IMR-90 (cell line): ENCODE measurements at regions not wholly inside any gene's neighbourhood (a gene's known extent, or its start where the extent isn't known, plus 50 kb on each side); places are given as distances from the start of the nearest gene placed in this dataset.

Experiments
- ATAC-seq: fragments of 200-7000 bp; cut with Tn5 transposase; 2 replicates; pipeline ENCODE4 v1.9.1; 2020; ENCODE audit warnings: low read depth, mild to moderate bottlenecking, moderate library complexity
- BruUV-seq: library from RNA; stranded (reverse); fragments of 400-500 nt; replicated peaks from 2 replicates; lab custom pipeline; 2021; lab: Mats Ljungman, UMichigan
- CTCF ChIA-PET: fragments of 300-600 bp; formaldehyde crosslinking; extraction: SDS; loops from one replicate; lab custom pipeline; 2021; ENCODE audit warnings: antibody characterized with exemption; lab: Yijun Ruan, JAX
- POLR2A ChIA-PET: fragments of 300-600 bp; sonication (Branson Sonifier 250); formaldehyde crosslinking; loops from one replicate; lab custom pipeline; 2022; ENCODE audit warnings: antibody characterized with exemption; ENCODE audit not compliant: unreplicated experiment; lab: Charles Lee
- DNase-seq: peaks from one replicate; pipeline ENCODE4 v3.0.0; 2013
- H2AFZ ChIP-seq: replicated peaks from 2 replicates; pipeline ENCODE3; 2013; ENCODE audit warnings: low read length, mild to moderate bottlenecking; ENCODE audit not compliant: poor library complexity
- H2AK5ac ChIP-seq: 2 replicates; pipeline ENCODE4 v1.6.1; 2013; ENCODE audit warnings: low read depth, low read length, inconsistent platforms
- H2AK9ac ChIP-seq: replicated peaks from 2 replicates; pipeline ENCODE3; 2013; ENCODE audit warnings: mild to moderate bottlenecking, low read depth, low read length, moderate library complexity; ENCODE audit not compliant: poor library complexity
- H2BK120ac ChIP-seq: 2 replicates; pipeline ENCODE4 v1.6.1; 2013; ENCODE audit warnings: low read depth, low read length, inconsistent platforms
- H2BK15ac ChIP-seq: 3 replicates; pipeline ENCODE4 v1.6.1; 2013; ENCODE audit warnings: low read depth, low read length, inconsistent platforms
- H2BK20ac ChIP-seq: 2 replicates; pipeline ENCODE4 v1.6.1; 2013; ENCODE audit warnings: low read depth, mild to moderate bottlenecking, inconsistent platforms, low read length, moderate library complexity
- H2BK5ac ChIP-seq: 2 replicates; pipeline ENCODE4 v1.6.1; 2013; ENCODE audit warnings: mild to moderate bottlenecking, low read depth, low read length, inconsistent platforms; ENCODE audit not compliant: poor library complexity, severe bottlenecking
- H3K14ac ChIP-seq: replicated peaks from 2 replicates; pipeline ENCODE4 v1.6.1; 2013; ENCODE audit warnings: low read depth, low read length, inconsistent platforms
- H3K18ac ChIP-seq: 2 replicates; pipeline ENCODE4 v1.6.1; 2013; ENCODE audit warnings: low read depth, low read length, control low read depth
- H3K23ac ChIP-seq: 2 replicates; pipeline ENCODE4 v1.6.1; 2013; ENCODE audit warnings: low read depth, low read length, inconsistent platforms
- H3K27ac ChIP-seq: 2 replicates; pipeline ENCODE4 v1.5.1; 2013; ENCODE audit warnings: mild to moderate bottlenecking, control low read depth, low read length; ENCODE audit not compliant: insufficient read depth
- H3K27me3 ChIP-seq: 2 replicates; pipeline ENCODE4 v1.6.1; 2013; ENCODE audit warnings: low read length; ENCODE audit not compliant: control insufficient read depth, insufficient read depth
- H3K36me3 ChIP-seq: 2 replicates; pipeline ENCODE4 v1.6.1; 2013; ENCODE audit warnings: low read length, mixed read lengths; ENCODE audit not compliant: control insufficient read depth, insufficient read depth
- H3K4ac ChIP-seq: 2 replicates; pipeline ENCODE4 v1.6.1; 2013; ENCODE audit warnings: low read depth, low read length, inconsistent platforms
- H3K4me1 ChIP-seq: 2 replicates; pipeline ENCODE4 v1.6.1; 2013; ENCODE audit warnings: low read length, mixed read lengths; ENCODE audit not compliant: control insufficient read depth, insufficient read depth
- H3K4me2 ChIP-seq: 2 replicates; pipeline ENCODE4 v1.6.1; 2013; ENCODE audit warnings: low read depth, mild to moderate bottlenecking, control low read depth, low read length, moderate library complexity
- H3K4me3 ChIP-seq: 2 replicates; pipeline ENCODE4 v1.5.1; 2013; ENCODE audit warnings: low read depth, mild to moderate bottlenecking, control low read depth, low read length, moderate library complexity; ENCODE audit not compliant: insufficient read depth
- H3K56ac ChIP-seq: 2 replicates; pipeline ENCODE4 v1.6.1; 2013; ENCODE audit warnings: low read length, inconsistent platforms; ENCODE audit not compliant: insufficient read depth; ENCODE audit errors: extremely low read depth
- H3K79me1 ChIP-seq, 2 experiments: 2 replicates each; pipeline ENCODE4 v1.6.1; 2013; ENCODE audit warnings: low read length in 2 of 2, inconsistent platforms in 1 of 2, low read depth in 1 of 2
- H3K9ac ChIP-seq: 2 replicates; pipeline ENCODE4 v1.6.1; 2013; ENCODE audit warnings: low read depth, low read length, control low read depth
- H3K9me1 ChIP-seq: 2 replicates; pipeline ENCODE4 v1.6.1; 2013; ENCODE audit warnings: low read length, inconsistent platforms; ENCODE audit not compliant: insufficient read depth
- H3K9me3 ChIP-seq: 2 replicates; pipeline ENCODE4 v1.6.1; 2013; ENCODE audit warnings: low read length; ENCODE audit not compliant: control insufficient read depth, insufficient read depth
- H4K20me1 ChIP-seq: 2 replicates; pipeline ENCODE4 v1.6.1; 2013; ENCODE audit warnings: low read length, inconsistent platforms; ENCODE audit not compliant: insufficient read depth
- H4K5ac ChIP-seq: 2 replicates; pipeline ENCODE4 v1.6.1; 2013; ENCODE audit warnings: mild to moderate bottlenecking, low read depth, low read length, control low read depth
- H4K8ac ChIP-seq, 2 experiments: 2 replicates each; pipeline ENCODE4 v1.6.1; 2013; ENCODE audit warnings: low read depth in 2 of 2, low read length in 2 of 2, control low read depth in 1 of 2, inconsistent platforms in 1 of 2
- H4K91ac ChIP-seq: 2 replicates; pipeline ENCODE4 v1.6.1; 2013; ENCODE audit warnings: low read depth, low read length, inconsistent platforms; ENCODE audit not compliant: insufficient read depth
- CEBPB ChIP-seq: IDR thresholded peaks from 2 replicates; pipeline ENCODE4 v1.6.1; 2012; ENCODE audit warnings: low read depth, low read length, improper control_type of control experiment
- CHD1 ChIP-seq: IDR thresholded peaks from 2 replicates; pipeline ENCODE4 v1.6.1; 2012; ENCODE audit warnings: low read depth, low read length, improper control_type of control experiment
- FOS ChIP-seq: fragments of 150-350 bp; IDR thresholded peaks from 2 replicates; pipeline ENCODE4 v1.6.1; 2016; ENCODE audit warnings: low read depth, low read length
- MAFK ChIP-seq: IDR thresholded peaks from 2 replicates; pipeline ENCODE4 v1.6.1; 2012; ENCODE audit warnings: low read depth, low read length, improper control_type of control experiment
- NFE2L2 ChIP-seq: fragments of 150-350 bp; IDR thresholded peaks from 2 replicates; pipeline ENCODE4 v1.6.1; 2016; ENCODE audit warnings: low read depth, mild to moderate bottlenecking, low read length
- RAD21 ChIP-seq: IDR thresholded peaks from 2 replicates; pipeline ENCODE4 v1.6.1; 2012; ENCODE audit warnings: low read length, improper control_type of control experiment
- RFX5 ChIP-seq: IDR thresholded peaks from 2 replicates; pipeline ENCODE4 v1.8.0; 2012; ENCODE audit warnings: low read depth, mild to moderate bottlenecking, low read length, moderate library complexity
- SMC3 ChIP-seq: fragments of 150-350 bp; IDR thresholded peaks from 2 replicates; pipeline ENCODE4 v1.6.1; 2016; ENCODE audit warnings: low read depth, mild to moderate bottlenecking, antibody characterized with exemption, low read length, moderate library complexity
- WGBS, 2 experiments: methylation state at CpG; one replicate each; pipeline versions ENCODE4 v1.1.5 to v1.1.7; 2013; ENCODE audit warnings: missing lambda C conversion rate in 2 of 2; ENCODE audit not compliant: insufficient read length in 1 of 2; ENCODE audit errors: extremely low coverage in 2 of 2; 5-methylcytosine and 5-hydroxymethylcytosine counted together
- dilution Hi-C: fragments of 300-500 bp; cut with HindIII; formaldehyde crosslinking; loops from one replicate; pipeline ENCODE4 v1.14.3; 2018; ENCODE audit warnings: low sequenced_read_pairs; ENCODE audit not compliant: unreplicated experiment
- in situ Hi-C: fragments of 300-500 bp; cut with MboI; formaldehyde crosslinking; loops from 3 replicates; pipeline ENCODE4 v1.14.3; 2019; ENCODE audit warnings: low sequenced_read_pairs, inconsistent platforms, mixed read lengths
- intact Hi-C: fragments of 100-400 bp; cut with micrococcal nuclease; formaldehyde crosslinking; loops from 2 replicates; pipeline ENCODE4 v1.10.0; 2022
- TF ChIP-seq, protein P1 (sequence below): fragments of 150-350 bp; IDR thresholded peaks from 2 replicates; pipeline ENCODE4 v1.6.1; 2017; ENCODE audit warnings: mild to moderate bottlenecking, antibody characterized with exemption, low read length, low read depth

DNA sequence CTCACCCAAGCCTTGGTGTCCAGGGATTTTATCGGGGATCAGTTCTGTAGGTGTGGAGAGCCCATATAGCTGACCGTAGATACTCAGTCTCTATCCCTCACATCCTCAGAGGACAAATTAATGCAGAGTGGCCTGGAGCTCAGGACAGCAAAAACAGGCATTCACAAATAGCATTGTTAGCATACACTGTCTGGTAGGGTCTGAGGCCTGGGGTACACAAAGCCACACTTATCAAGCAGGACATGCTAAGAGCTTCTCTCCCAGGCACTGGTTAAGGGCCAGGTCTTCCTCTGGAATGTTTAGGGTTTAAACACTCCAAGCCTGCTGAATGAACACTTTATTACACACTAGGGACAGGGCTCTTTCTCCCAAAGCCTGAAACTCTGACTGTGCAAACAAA lies 253.2 kb downstream of the NEDD1 start:
- no peak overlapping the region for H3K27ac ChIP-seq
- H3K4ac ChIP-seq = no peak overlapping the region
- H3K23ac ChIP-seq = no peak overlapping the region
- no peak overlapping the region for H4K91ac ChIP-seq
- ATAC-seq = no peak
- H3K36me3 ChIP-seq = no peaks in the 10 kb centered on the region
- H3K18ac ChIP-seq = no peak overlapping the region
- H4K20me1 ChIP-seq = no peaks in the 10 kb centered on the region
- no peaks in the 10 kb centered on the region for H3K79me1 ChIP-seq
- H3K4me1 ChIP-seq = no peaks in the 10 kb centered on the region
- in situ Hi-C loops = no loop called here
- peaks cover 8% of the 10 kb centered on the region for H3K9me3 ChIP-seq
- H2AK5ac ChIP-seq = no peak overlapping the region
- DNase-seq = no peak
- no peak overlapping the region for H3K4me3 ChIP-seq
- no TSS peak for BruUV-seq
- no peak overlapping the region for H3K14ac ChIP-seq
- no peaks in the 10 kb centered on the region for H3K9me1 ChIP-seq
- no peak overlapping the region for H2BK15ac ChIP-seq
- ChIA-PET POLR2A (no interaction called here), CTCF (no interaction called here)
- dilution Hi-C loops = no loop called here
- no peak overlapping the region for H4K8ac ChIP-seq
- WGBS, 2 experiments = no CpG with 5 or more reads among the region's 2 CpGs
- intact Hi-C loops = no loop called here
- H3K27me3 ChIP-seq = no peaks in the 10 kb centered on the region
- no peak overlapping the region for H2BK120ac ChIP-seq
- H3K9ac ChIP-seq = no peak overlapping the region
- H3K4me2 ChIP-seq = no peak overlapping the region
- no peak overlapping the region for H2AK9ac ChIP-seq
- no peak for TF ChIP-seq MAFK
- no peak for TF ChIP-seq RAD21
- no peak for TF ChIP-seq CHD1
- TF ChIP-seq FOS = no peak
- TF ChIP-seq RFX5 = no peak
- TF ChIP-seq CEBPB = no peak
- TF ChIP-seq SMC3 = no peak
- TF ChIP-seq, protein P1, sequence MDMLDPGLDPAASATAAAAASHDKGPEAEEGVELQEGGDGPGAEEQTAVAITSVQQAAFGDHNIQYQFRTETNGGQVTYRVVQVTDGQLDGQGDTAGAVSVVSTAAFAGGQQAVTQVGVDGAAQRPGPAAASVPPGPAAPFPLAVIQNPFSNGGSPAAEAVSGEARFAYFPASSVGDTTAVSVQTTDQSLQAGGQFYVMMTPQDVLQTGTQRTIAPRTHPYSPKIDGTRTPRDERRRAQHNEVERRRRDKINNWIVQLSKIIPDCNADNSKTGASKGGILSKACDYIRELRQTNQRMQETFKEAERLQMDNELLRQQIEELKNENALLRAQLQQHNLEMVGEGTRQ = no peak
- no peak for TF ChIP-seq NFE2L2
- no peak overlapping the region for H4K5ac ChIP-seq
- no peak overlapping the region for H2AFZ ChIP-seq
- no peak overlapping the region for H3K56ac ChIP-seq
- no peak overlapping the region for H2BK5ac ChIP-seq
- no peak overlapping the region for H2BK20ac ChIP-seq
